HG02852 (cell line): ENCODE measurements at regions not wholly inside any gene's neighbourhood (a gene's known extent, or its start where the extent isn't known, plus 50 kb on each side); places are given as distances from the start of the nearest gene placed in this dataset.
A peak's percentile ranks its signal among the peaks of the same experiment; 100 is the strongest.
"Not testable (repeated sequence)": the region's sequence is repeated elsewhere in the genome, so short reads cannot be mapped to it uniquely, and the experiment has no call there.

Experiments
- ATAC-seq: cut with Tn5 transposase; IDR thresholded peaks from one replicate; pipeline ENCODE4 v1.9.1; 2021; ENCODE audit warnings: mild to moderate bottlenecking, moderate library complexity; ENCODE audit not compliant: unreplicated experiment

DNA sequence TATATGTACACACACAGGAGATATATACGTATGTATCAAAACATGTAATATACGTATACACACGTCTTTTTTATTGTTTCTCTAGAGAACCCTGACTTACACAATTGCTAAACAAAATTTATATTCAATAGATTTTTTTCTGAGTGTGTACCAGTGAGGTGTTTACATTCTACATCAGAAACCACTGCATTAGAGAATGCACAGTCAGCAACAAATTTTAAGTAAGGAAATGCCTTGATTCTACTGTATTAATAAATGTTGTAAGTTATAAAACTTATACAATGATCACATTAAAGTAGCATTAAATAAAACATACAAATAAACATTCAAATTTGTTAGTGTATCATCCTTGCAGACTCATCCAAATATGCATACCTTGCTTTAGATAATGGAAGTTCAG is 376.4 kb upstream of the FAM98A start:
- ATAC-seq = no peak

DNA sequence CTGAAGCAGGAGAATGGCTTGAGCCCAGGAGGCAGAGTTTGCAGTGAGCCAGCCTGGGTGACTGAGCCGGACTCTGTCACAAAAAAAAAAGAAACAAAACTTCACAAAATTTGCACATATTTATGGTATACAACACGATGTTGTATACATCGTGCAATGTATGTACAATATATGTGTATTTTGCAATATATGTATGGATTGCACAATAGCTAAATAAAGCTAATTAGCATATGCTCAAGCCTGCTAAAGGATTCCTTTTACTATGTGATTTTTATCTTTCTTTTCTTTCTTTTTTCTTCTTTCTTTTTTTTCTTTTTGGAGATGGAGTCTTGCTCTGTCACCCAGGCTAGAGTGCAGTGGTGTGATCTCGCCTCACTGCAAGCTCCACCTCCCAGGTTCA is 368.0 kb upstream of the FAM98A start:
- no peak for ATAC-seq

DNA sequence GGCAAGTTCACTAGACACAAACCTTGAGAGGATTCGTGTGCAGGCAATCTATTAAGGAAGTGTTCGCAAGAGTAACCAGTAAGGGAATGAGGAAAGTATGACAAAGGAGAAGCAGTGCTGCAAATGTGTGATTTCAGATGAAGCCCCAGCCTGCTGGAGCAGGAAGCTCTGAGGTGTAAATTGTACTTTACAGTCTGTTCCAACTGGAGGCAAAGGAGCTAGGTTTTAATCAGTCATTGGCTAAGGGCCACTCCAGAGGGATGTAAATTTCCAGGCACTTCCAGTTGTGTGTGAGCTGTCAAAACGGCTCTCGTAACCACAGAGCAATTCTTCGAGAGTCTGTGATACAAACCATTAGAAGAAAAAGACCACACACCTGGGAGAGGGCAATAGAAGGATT is 359.5 kb upstream of the FAM98A start:
- ATAC-seq = no peak

DNA sequence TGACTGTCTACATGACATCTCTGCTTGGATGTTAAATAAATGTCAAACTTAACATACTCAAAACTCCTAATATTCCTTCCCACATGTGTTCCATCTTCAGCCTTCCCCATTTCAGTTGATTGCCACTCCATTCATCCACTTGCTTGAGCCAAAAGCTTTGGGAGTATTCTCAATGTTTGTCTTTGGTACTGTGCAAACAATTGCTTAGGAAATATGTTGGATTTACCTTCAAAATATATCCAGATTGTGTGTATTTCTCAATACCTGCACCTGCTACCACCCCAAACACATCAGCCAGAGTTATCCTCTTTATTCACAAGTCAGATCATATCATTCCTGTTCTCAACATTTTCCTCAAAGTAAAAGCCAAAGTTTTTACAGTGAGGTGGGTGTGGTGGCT is 350.3 kb upstream of the FAM98A start:
- ATAC-seq = no peak

DNA sequence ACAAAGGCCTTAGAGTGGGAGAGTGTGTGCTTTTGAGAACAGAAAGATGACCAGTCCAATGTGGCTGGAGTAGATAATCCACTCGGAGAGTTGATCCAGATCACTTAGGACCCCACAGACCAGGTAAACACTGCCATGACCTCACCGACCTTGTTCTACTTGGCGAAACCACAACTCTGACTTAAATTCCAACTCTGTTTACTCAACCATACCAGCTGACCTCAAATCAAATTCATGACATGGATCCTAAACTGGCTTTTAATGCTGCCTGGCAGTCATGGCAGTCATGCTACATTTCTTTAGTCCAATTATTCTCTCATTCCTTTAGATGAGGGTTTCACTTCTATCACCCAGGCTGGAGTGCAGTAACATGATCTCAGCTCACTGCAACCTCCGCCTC is 347.1 kb upstream of the FAM98A start:
- no peak for ATAC-seq

DNA sequence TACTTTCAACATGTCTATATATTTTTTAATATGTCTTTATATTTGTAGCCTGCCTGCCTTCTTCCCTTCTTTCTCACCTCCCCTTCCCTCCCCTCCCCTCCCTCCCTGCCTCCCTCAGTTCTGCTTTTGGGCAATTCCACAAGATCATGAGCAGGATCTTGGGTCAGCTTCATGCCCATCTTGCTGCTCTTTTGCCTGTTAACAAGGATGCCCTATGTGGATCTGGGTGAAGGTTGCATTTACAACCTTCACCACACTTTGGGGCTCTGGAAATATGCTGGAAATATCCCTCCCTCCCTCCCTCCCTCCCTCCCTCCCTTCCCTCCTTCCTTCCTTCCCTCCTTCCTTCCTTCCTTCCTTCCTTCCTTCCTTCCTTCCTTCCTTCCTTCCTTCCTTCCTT is 334.1 kb upstream of the FAM98A start:
- ATAC-seq = no peak

DNA sequence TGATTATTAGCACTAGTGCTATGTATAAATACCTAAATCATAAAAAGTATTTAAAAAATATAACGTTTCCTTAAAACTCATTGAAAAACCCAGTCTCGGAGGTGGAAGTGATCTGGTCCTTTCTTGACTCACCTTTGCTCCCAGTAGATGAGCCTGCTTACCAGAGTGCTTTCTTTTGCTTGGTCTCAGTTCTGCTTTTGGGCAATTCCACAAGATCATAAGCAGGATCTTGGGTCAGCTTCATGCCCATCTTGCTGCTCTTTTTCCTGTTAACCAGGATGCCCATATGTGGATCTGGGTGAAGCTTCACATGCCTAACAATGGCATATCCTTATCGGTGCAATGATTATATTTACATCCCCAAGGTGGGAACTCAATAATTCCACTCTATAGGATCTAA is 332.1 kb upstream of the FAM98A start:
- no peak for ATAC-seq

DNA sequence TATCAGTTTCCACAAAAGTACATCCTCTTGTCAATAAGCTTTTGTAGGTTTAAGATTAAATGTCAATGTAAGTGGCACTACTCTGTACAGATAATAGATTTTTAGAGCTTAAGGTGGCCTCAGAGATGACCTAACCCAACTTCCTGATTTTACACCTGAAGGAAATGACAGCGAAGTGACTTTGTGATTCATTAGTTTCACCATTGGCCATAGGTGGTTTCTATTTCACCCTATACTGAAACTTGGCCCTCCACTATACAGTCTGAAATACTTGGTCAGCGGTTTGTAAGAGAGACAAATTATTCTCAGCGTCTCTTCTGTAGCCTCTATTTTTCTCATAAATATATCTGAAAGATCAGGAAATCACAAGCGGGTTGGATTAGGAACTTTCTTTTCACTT is 330.4 kb upstream of the FAM98A start:
- ATAC-seq = peak; percentile 90

DNA sequence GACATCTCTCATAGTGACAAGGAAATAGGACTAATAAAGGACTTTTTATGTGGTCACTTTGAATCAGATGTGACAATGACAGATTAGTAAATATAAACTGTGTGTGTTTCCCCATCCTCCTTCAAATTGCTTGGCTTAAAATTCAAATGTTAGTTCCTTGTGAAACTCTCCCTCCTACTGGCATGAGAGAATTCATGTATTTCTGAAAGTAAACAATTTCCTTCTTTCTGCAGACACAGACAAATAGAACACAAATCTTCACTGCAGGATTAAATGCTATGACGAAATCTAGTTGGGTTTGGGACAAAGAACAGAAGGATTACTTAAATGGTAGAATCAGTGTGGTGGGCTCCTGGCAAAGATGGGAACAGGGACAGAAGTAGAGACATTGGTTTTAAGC is 328.7 kb upstream of the FAM98A start:
- ATAC-seq = no peak

DNA sequence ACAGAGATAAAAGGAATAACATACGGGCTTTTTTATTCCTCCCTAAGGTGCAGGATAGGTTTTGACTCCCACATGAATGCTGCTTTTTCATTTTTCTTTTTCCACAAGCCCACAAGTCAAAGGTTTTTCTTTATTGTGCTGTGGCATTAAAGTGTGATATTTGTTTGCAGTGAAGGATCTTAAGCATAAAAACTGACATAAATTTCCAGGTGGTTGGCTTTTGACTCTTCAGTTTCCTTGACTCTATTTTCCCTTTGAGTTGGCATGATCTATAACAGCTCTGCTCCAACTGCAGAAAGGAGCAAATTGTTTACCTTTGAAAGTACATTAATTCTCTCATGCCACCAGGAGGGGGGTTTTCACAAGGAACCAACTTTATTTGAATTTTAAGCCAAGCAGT is 326.2 kb upstream of the FAM98A start:
- no peak for ATAC-seq

DNA sequence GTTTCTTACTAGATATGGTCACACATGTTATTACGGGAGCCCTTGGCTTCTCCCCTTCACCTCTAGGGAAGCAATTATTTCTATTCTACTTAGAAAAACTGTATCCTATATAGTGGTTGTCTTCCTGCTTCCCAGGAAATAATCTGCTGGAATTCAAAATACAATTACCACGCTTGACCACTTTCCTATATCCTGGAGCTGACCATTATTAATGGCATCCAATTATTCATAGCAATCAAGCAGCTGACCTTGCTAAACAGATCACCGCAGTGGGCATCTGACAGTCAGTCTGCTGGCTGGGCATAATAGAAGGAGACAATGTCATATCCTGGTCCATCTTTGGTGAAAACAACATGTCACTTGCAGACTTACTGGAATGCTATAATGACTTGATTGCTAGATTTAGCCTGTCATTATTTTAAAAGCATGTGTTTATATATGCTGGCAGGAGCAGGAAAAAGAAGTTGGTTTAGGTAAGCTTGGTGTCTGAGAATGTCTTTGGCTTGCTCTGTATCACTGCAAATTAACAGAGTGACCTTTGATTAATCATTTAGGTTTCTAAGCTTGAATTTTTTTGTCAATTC is 325.6 kb upstream of the FAM98A start:
- no peak for ATAC-seq

DNA sequence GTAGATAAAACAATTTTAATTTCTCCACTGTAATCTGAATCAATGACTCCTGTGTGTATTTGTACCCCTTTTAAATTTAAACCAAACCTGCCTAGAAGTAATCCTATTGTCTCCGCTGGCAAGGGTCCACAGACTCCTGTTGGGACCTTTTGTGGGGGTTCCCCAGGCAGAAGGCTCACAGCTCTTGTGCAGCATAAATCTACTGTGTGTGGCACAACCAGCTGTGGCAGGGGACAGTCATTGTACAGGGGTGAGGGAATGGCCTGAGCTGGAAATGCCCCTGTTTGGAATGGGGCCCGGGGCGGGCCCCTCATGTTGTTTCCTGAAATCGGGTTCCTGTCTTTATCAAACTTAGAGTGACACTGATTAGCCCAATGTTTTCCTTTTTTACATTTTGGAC is 318.2 kb upstream of the FAM98A start:
- no peak for ATAC-seq

DNA sequence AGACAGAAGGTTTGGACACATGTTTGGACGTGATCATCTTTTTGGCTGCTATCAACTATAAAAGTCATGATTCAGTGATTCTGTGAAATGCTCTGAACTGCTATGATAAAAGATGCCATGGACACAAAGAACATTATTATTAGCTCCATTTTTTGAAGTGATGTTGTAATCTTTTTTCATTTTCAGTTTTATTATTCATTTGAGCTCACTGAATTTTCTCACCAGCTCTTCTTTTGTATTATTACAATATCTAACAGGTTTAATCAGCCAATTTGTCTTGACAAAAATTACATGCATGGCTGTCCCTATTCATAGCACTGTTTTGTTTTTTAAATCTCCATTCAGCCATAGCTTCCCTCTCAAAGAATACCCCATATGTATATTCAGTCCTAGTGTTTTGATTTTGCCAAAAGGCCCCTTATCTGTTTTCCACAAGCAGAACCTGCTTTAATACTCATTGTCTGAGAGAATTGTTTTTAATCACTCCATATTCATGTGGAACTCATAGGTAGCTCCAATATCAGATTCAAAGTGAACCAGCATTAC is 314.0 kb upstream of the FAM98A start:
- no peak for ATAC-seq

DNA sequence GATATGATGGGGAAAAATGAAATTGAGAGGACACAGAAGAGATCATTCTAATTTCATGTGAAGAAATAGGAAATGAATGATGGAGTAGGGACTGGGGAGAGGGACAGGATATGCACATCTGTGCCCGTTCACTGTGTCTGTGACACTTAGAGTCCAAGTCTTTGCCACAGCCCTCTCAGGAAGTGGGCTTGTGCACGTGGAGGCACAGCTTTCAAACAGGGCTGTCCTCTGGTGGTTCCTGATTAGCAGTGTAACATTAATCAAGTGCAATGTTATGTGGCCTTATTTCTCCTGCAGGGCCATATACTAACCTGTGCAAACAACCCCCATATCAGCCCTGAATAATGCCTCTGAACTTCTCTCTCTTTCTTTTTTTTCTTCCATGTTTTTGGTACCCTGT is 312.2 kb upstream of the FAM98A start:
- ATAC-seq = no peak

DNA sequence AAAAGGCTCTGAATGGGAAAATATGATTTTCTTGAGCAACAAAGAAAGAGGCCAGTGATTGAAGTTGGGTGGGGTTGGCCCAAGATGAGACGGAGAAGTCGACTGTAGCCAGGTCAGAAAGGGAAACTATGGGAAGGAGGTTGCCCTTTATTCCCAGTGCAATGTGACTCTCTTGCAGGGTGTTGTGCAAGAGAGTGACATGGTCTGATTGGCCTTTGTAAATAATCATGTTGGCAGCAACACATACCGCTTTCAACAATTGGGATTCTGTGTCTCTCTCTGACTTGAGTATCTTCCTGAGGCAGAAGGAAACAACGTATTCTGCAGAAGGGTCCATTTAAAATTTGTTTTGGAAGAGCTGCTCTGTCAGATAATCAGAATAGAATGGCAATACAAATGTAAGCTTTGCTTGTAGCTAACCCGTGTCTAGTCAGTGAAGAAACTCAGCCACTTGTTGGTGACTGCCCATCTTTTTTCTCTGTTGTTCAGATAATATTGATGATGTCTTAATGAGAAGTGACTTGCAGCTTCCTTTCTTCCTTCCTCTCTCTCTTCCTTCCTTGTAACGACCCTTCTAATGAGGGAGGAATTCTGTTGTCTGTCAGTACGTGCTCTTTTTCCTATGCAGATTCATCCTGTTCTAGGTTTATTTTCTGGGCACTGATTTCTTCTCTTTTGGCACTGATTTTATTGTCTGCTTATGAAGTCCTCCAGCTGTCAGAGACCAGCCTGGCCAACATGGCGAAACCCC is 311.0 kb upstream of the FAM98A start:
- ATAC-seq = no peak

DNA sequence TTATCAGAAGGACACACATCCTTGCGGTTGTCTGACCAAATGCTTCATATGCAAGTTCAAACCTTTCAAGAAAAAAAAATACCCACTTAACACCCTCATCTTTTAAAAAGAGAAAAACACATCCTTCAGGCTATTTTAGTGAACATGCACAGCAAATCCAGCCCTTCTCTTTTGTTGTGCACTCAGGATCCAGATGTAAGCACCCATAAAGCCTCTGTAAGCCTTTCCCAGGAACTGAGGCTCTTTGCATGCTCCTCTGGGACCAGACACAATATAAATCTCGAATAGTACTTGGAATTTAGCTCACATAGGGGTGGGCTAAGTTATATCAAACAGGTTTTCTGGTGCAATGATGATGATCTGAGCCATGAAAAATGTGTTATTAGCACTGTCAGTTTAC is 308.8 kb upstream of the FAM98A start:
- no peak for ATAC-seq

DNA sequence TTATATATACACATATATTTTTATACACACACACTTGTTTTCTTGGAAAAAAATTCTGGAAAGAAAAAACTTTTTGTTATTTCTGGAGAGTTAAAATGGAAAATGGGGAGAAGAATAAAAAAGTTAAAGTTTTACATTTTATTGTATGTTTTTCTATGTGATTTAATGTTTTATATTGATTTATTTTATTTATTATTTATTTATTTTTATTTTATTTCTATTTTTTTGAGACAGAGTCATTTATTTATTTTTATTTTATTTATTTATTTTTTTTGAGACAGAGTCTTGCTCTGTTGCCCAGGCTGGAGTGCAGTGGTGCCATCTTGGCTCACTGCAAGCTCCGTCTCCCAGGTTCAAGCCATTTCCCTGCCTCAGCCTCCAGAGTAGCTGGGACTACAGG is 307.0 kb upstream of the FAM98A start:
- not testable (repeated sequence) for ATAC-seq

DNA sequence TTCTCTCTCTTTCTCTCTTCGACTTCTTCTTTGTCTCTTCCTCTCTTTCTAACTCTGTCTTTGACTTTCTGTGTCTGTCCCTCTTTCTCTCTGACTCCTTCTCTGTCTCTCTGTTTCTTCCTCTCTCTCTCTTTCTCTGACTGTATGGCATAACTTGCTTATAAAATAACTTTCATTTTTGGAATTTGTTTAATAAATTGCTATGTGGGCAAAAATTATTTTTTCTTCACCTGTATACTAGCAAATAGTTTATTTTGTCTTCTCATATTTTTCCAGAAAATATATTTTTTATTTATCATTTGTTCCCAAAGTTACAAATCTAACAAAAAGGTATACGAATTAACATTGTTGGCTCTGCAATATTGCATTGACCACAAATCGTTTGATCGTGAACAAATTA is 305.7 kb upstream of the FAM98A start:
- no peak for ATAC-seq

DNA sequence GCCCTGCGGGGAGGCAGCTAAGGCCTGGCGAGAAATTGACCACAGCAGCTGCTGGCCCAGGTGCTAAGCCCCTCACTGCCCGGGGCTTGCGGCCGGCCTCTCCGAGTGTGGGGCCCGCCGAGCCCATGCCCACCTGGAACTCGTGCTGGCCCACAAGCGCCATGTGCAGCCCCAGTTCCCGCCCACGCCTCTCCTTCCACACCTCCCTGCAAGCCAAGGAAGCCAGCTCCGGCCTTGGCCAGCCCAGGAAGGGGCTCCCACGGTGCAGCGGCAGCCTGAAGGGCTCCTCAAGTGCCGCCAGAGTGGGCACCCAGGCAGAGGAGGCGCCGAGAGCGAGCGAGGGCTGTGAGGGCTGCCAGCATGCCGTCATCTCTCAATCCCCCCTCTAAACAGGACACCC is 304.6 kb upstream of the FAM98A start:
- ATAC-seq = no peak

DNA sequence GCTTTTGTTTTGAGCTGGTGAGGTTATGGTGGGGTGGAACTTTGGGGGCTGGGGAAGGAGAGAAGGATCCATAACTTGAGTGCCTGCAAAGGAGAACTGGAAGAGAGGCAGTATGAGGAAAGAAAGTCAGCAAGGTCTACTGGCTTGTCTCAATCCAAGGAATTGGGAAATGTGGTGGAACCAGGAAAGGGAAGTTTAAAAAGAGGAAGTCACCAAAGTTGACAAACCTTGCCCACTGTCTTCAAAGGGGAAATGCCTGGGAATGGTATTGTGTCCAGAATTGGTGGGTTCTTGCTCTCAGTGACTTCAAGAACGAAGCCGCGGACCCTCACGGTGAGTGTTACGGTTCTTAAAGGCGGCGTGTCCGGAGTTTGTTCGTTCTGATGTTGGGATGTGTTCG is 304.1 kb upstream of the FAM98A start:
- no peak for ATAC-seq

DNA sequence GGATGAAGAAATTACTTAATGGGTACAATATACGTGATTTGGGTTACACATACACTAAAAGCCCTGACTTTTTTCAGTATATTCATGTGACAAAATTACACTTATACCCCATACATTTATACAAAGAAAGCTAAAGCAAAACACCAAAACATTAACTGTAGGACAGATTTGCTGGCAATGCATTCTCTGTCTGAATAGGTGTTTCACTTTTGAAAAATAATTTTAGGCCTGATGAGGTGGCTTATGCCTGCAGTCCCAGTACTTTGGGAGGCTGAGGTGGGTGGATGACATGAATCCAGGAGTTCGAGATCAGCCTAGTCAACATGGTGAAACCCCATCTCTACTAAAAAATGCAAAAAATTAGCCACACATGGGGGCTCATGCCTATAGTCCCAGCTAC is 301.5 kb upstream of the FAM98A start:
- no peak for ATAC-seq

DNA sequence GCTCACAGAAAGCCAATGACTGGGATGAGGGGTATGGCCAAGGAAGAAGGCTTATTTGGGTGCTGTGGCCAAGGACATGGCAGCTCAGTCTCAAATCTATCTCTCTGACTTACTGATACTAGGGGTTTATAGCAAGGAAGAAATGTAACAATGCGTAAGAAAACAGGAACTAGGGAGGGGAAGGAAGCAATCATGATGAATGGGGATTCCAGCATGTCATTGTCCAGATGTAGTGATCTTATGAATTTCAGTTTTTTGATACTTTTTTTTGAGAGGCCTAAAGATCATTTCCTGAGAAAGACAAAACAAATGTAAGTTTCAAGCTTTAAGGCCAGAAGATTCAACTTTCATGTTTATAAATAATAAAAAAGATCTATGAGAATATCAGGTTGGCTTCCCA is 298.6 kb upstream of the FAM98A start:
- ATAC-seq = no peak

DNA sequence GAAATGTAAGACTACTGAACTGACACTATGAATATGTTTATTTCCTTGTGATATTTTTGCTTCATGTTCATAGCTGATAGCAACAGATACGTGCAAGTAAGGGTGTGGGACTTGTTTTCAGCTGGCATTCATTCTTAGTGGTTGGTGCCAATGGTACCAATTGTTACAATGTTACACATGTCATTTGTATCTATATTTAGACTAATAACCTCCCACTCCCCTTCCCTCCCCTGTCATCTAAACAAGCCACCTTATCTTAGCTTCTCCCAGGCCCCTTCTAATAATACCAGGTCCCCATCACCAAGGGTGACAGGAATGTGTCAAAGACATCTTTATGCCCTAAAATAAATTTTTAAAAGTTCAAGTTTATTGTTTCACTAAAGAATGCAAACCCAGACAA is 294.7 kb upstream of the FAM98A start:
- no peak for ATAC-seq
